Spleen (tissue), 11 donors: ENCODE measurements at regions not wholly inside any gene's neighbourhood (a gene's known extent, or its start where the extent isn't known, plus 50 kb on each side); places are given as distances from the start of the nearest gene placed in this dataset.

Experiments
- DNase-seq: peaks from one replicate; pipeline ENCODE4 v3.0.0-alpha.2; 2020
- H3K27ac ChIP-seq, 8 donors: fragments of 200-600 bp; sonication (generic) in 7 of 8; 1 replicate in 4 of 8; 2 replicates in 4 of 8; pipeline versions ENCODE4 v1.5.0 to v1.8.0; 2016 to 2021; ENCODE audit warnings: inconsistent platforms in 4 of 8, mild to moderate bottlenecking in 4 of 8, moderate library complexity in 1 of 8
- H3K27me3 ChIP-seq, 7 donors: fragments of 200-600 bp; sonication (generic) in 6 of 7; replicated peaks in 1 of 7; 1 replicate in 4 of 7; 2 replicates in 3 of 7; pipeline versions ENCODE4 v1.5.0 to v1.8.0; 2016 to 2021; ENCODE audit warnings: inconsistent platforms in 3 of 7, mild to moderate bottlenecking in 1 of 7
- H3K36me3 ChIP-seq, 6 donors: fragments of 200-600 bp; sonication (generic) in 5 of 6; 1 replicate in 4 of 6; 2 replicates in 2 of 6; pipeline versions ENCODE4 v1.5.0 to v1.8.0; 2016 to 2021; ENCODE audit warnings: inconsistent platforms in 2 of 6
- H3K4me1 ChIP-seq, 6 donors: fragments of 200-600 bp; sonication (generic) in 5 of 6; 1 replicate in 3 of 6; 2 replicates in 3 of 6; pipeline versions ENCODE4 v1.5.0 to v1.8.0; 2016 to 2021; ENCODE audit warnings: inconsistent platforms in 3 of 6
- H3K4me3 ChIP-seq, 8 donors: fragments of 200-600 bp; sonication (generic) in 7 of 8; 1 replicate in 4 of 8; 2 replicates in 4 of 8; pipeline versions ENCODE4 v1.5.0 to v1.8.0; 2016 to 2021; ENCODE audit warnings: inconsistent platforms in 4 of 8, mild to moderate bottlenecking in 4 of 8, moderate library complexity in 2 of 8
- H3K9me3 ChIP-seq, 8 donors: fragments of 200-600 bp; sonication (generic) in 7 of 8; 1 replicate in 4 of 8; 2 replicates in 4 of 8; pipeline versions ENCODE4 v1.5.0 to v1.8.0; 2016 to 2021; ENCODE audit warnings: inconsistent platforms in 4 of 8
- POLR2A ChIP-seq, 3 donors: fragments of 450-650 bp; IDR thresholded peaks; one replicate each; pipeline ENCODE4 v1.5.1; 2017; ENCODE audit warnings: antibody characterized with exemption in 3 of 3, mild to moderate bottlenecking in 1 of 3
- POLR2AphosphoS5 ChIP-seq, 3 donors: sonication (generic); formaldehyde crosslinking; IDR thresholded peaks; one replicate each; pipeline ENCODE4 v1.5.1; 2017; ENCODE audit warnings: antibody characterized with exemption in 3 of 3
- WGBS, 5 donors: extraction: QIAGEN DNeasy Blood & Tissue Kit in 3 of 5; methylation state at CpG; one replicate each; pipeline versions ENCODE4 v1.1.5 to v1.1.7; 2013 to 2018; 5-methylcytosine and 5-hydroxymethylcytosine counted together
- intact Hi-C: fragments of 100-400 bp; cut with DNase I; formaldehyde crosslinking; loops from one replicate; pipeline ENCODE4 v1.15.0; 2023; ENCODE audit warnings: low total_unique reads
- TF ChIP-seq, protein P1 (sequence below), 11 experiments: fragments of 200-600 bp in 7 of 11; fragments of 450-650 bp in 4 of 11; sonication (generic) in 4 of 11; IDR thresholded peaks in 8 of 11; conservative IDR thresholded peaks in 3 of 11; 1 replicate in 7 of 11; 2 replicates in 4 of 11; pipeline versions ENCODE4 v1.4.0 to v1.8.0; 2016 to 2021; ENCODE audit warnings: antibody characterized with exemption in 11 of 11, inconsistent platforms in 4 of 11, mild to moderate bottlenecking in 1 of 11
- donor health status: healthy with polysubstance abuse.
- donor health status: DM: no; HTN: no; CAD: no; lungs with moderate emphysema.
- donor health status: DM: no; HTN: no; CAD: no.
- donor health status: Bipolar disorder and iron deficiency.
- donor health status: healthy.
- donor health status: DM: no; HTN: no; CAD: no.
- donor health status: DM: yes; HTN: yes; CAD: no.

- H3K27ac ChIP-seq, result no peak overlapping the region
- intact Hi-C loops, result no loop called here
Measured at GRCh38 chr15:47412136-47412535, 305.2 kb upstream of the SEMA6D start.

DNA sequence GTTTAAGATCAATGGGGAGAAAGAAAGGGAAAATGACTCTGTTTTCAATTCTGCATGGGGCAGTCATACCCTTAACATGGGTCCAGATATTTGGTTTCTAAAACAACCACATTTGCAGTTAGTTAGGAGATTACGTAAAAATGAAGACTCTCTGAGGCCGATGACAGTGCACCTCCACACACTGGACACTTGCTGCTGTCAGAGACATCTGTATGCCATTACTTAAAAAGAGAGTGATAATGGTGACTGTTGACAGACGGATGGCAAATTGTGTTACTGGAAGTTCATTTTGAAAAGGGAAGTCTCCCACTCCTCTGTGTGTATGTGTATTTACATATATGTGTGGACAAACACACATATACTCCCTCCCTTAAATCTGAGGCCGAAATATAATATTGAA is 304.5 kb upstream of the SEMA6D start:
- DNase-seq, result no peak
- TF ChIP-seq POLR2A (IDR thresholded peaks at IDR 0.05), result no peak
- no peak for TF ChIP-seq POLR2AphosphoS5 (IDR thresholded peaks at IDR 0.05)
- TF ChIP-seq, protein P1, sequence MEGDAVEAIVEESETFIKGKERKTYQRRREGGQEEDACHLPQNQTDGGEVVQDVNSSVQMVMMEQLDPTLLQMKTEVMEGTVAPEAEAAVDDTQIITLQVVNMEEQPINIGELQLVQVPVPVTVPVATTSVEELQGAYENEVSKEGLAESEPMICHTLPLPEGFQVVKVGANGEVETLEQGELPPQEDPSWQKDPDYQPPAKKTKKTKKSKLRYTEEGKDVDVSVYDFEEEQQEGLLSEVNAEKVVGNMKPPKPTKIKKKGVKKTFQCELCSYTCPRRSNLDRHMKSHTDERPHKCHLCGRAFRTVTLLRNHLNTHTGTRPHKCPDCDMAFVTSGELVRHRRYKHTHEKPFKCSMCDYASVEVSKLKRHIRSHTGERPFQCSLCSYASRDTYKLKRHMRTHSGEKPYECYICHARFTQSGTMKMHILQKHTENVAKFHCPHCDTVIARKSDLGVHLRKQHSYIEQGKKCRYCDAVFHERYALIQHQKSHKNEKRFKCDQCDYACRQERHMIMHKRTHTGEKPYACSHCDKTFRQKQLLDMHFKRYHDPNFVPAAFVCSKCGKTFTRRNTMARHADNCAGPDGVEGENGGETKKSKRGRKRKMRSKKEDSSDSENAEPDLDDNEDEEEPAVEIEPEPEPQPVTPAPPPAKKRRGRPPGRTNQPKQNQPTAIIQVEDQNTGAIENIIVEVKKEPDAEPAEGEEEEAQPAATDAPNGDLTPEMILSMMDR (IDR thresholded peaks at IDR 0.05 in 8 of 11, conservative IDR thresholded peaks at IDR 0.05 in 3 of 11), result no peak
- H3K27ac ChIP-seq, result no peak overlapping the region
- H3K4me3 ChIP-seq, result no peak overlapping the region
- no peaks in the 10 kb centered on the region for H3K27me3 ChIP-seq
- no peaks in the 10 kb centered on the region for H3K9me3 ChIP-seq
- WGBS, 5 donors, result 79 to 90% (median 82%) methylated on average over 4 of the region's 4 CpGs
- no peaks in the 10 kb centered on the region for H3K4me1 ChIP-seq
- no peaks in the 10 kb centered on the region for H3K36me3 ChIP-seq
- intact Hi-C loops, result no loop called here

More at GRCh38 chr15:47412136-47412535, 305.2 kb upstream of the SEMA6D start:
- WGBS, 5 donors, result 71 to 84% (median 83%) methylated on average over 3 of the region's 3 CpGs
- Histone ChIP-seq H3K36me3 (no peaks in the 10 kb centered on the region), H3K4me1 (no peaks in the 10 kb centered on the region), H3K9me3 (no peaks in the 10 kb centered on the region), H3K27me3 (no peaks in the 10 kb centered on the region), H3K4me3 (no peak overlapping the region)
- DNase-seq, result no peak
- TF ChIP-seq POLR2A (IDR thresholded peaks at IDR 0.05), result no peak

- no peaks in the 10 kb centered on the region for H3K36me3 ChIP-seq
- H3K4me1 ChIP-seq, result no peaks in the 10 kb centered on the region
- no peak overlapping the region for H3K27ac ChIP-seq
- intact Hi-C loops, result no loop called here
- no peak for DNase-seq
- H3K4me3 ChIP-seq, result no peak overlapping the region
- WGBS, 5 donors, result 30 to 41% (median 33%) methylated on average over 2 of the region's 2 CpGs
- no peaks in the 10 kb centered on the region for H3K9me3 ChIP-seq
- no peaks in the 10 kb centered on the region for H3K27me3 ChIP-seq
- TF ChIP-seq, protein P1 (IDR thresholded peaks at IDR 0.05 in 8 of 11, conservative IDR thresholded peaks at IDR 0.05 in 3 of 11), result no peak
- no peak for TF ChIP-seq POLR2A (IDR thresholded peaks at IDR 0.05)
- no peak for TF ChIP-seq POLR2AphosphoS5 (IDR thresholded peaks at IDR 0.05)
Measured at GRCh38 chr15:47414207-47414606, 303.1 kb upstream of the SEMA6D start.

DNA sequence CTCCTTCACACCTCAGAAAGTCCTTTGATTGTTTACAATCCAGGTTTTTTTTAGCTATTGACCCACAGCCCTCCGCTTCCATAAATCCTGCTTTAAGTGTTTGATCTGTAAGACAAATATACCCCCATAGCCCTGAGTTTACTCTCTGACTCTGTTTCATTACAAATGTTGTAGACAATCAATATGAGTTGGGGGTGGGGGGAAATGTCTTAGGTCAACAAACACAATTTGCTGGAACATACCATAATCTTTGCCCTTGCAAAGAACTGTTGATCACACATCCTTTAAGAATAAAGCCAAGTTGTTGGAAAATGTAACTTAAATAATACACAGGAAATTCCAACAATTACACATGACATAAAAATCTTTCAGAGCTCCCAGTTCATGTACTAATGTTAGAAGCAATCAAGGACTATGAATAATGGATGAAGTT is 301.8 kb upstream of the SEMA6D start:
- H3K9me3 ChIP-seq, result no peaks in the 10 kb centered on the region
- H3K4me3 ChIP-seq, result no peak overlapping the region
- no peak for DNase-seq
- intact Hi-C loops, result no loop called here
- no peak overlapping the region for H3K27ac ChIP-seq
- WGBS, 5 donors, result 78 to 94% (median 86%) methylated on average over 1 of the region's 1 CpG
- H3K27me3 ChIP-seq, result no peaks in the 10 kb centered on the region
- TF ChIP-seq POLR2A (IDR thresholded peaks at IDR 0.05) (no peak), POLR2AphosphoS5 (IDR thresholded peaks at IDR 0.05) (no peak)
- TF ChIP-seq, protein P1 (IDR thresholded peaks at IDR 0.05 in 8 of 11, conservative IDR thresholded peaks at IDR 0.05 in 3 of 11), result no peak
- no peaks in the 10 kb centered on the region for H3K36me3 ChIP-seq
- H3K4me1 ChIP-seq, result no peaks in the 10 kb centered on the region
